ENCODE measurements at regions not wholly inside any gene's neighbourhood (a gene's known extent, or its start where the extent isn't known, plus 50 kb on each side); places are given as distances from the start of the nearest gene placed in this dataset.
"Not testable (repeated sequence)": the region's sequence is repeated elsewhere in the genome, so short reads cannot be mapped to it uniquely, and the experiment has no call there.

GRCh38 chr3:162385387-162385786 is 888.8 kb downstream of the OTOL1 start:
- no peak overlapping the region for H3K27ac ChIP-seq

GRCh38 chr3:162390891-162391290 is 894.3 kb downstream of the OTOL1 start:
- Histone ChIP-seq H3K9me3 (replicated peaks) (no peaks in the 10 kb centered on the region), H3K27ac (no peak overlapping the region)
- DNase-seq: no peak

More at GRCh38 chr3:162385387-162385786, 888.8 kb downstream of the OTOL1 start:
- H3K36me3 ChIP-seq: no peaks in the 10 kb centered on the region
- DNase-seq: no peak
- H3K4me1 ChIP-seq: no peaks in the 10 kb centered on the region
- no peaks in the 10 kb centered on the region for H3K9me3 ChIP-seq (replicated peaks)
- no peaks in the 10 kb centered on the region for H3K27me3 ChIP-seq
- H3K4me3 ChIP-seq: no peak overlapping the region

GRCh38 chr3:162391301-162391700 is 894.7 kb downstream of the OTOL1 start:
- H3K36me3 ChIP-seq: no peaks in the 10 kb centered on the region
- H3K4me3 ChIP-seq: no peak overlapping the region
- no peaks in the 10 kb centered on the region for H3K9me3 ChIP-seq (replicated peaks)
- no peak overlapping the region for H3K27ac ChIP-seq
- DNase-seq: no peak
- no peaks in the 10 kb centered on the region for H3K4me1 ChIP-seq
- no peaks in the 10 kb centered on the region for H3K27me3 ChIP-seq

More at GRCh38 chr3:162390891-162391290, 894.3 kb downstream of the OTOL1 start:
- no peaks in the 10 kb centered on the region for H3K36me3 ChIP-seq
- no peaks in the 10 kb centered on the region for H3K27me3 ChIP-seq
- H3K4me1 ChIP-seq: no peaks in the 10 kb centered on the region
- H3K4me3 ChIP-seq: no peak overlapping the region

- Histone ChIP-seq H3K4me1 (no peaks in the 10 kb centered on the region), H3K27ac (no peak overlapping the region), H3K36me3 (no peaks in the 10 kb centered on the region), H3K4me3 (no peak overlapping the region), H3K9me3 (replicated peaks) (no peaks in the 10 kb centered on the region), H3K27me3 (no peaks in the 10 kb centered on the region)
- no peak for DNase-seq
Measured at GRCh38 chr3:162395496-162395895, 898.9 kb downstream of the OTOL1 start.

- Histone ChIP-seq H3K27ac (no peak overlapping the region), H3K9me3 (replicated peaks) (no peaks in the 10 kb centered on the region), H3K36me3 (no peaks in the 10 kb centered on the region), H3K27me3 (no peaks in the 10 kb centered on the region), H3K4me1 (no peaks in the 10 kb centered on the region), H3K4me3 (no peak overlapping the region)
- DNase-seq: no peak
Measured at GRCh38 chr3:162398554-162398953, 901.9 kb downstream of the OTOL1 start.

- H3K9me3 ChIP-seq (replicated peaks): no peaks in the 10 kb centered on the region
- no peaks in the 10 kb centered on the region for H3K27me3 ChIP-seq
- no peak for DNase-seq
- H3K27ac ChIP-seq: no peak overlapping the region
- H3K4me3 ChIP-seq: no peak overlapping the region
- no peaks in the 10 kb centered on the region for H3K36me3 ChIP-seq
- H3K4me1 ChIP-seq: no peaks in the 10 kb centered on the region
Measured at GRCh38 chr3:162400697-162401096, 904.1 kb downstream of the OTOL1 start.

- H3K27me3 ChIP-seq; H3K9me3 ChIP-seq (replicated peaks); H3K4me1 ChIP-seq; DNase-seq; H3K36me3 ChIP-seq; H3K27ac ChIP-seq; H3K4me3 ChIP-seq: not testable (repeated sequence)
Measured at GRCh38 chr3:162411556-162411955, 914.9 kb downstream of the OTOL1 start.

- Histone ChIP-seq H3K36me3 (no peaks in the 10 kb centered on the region), H3K27ac (no peak overlapping the region), H3K4me1 (no peaks in the 10 kb centered on the region), H3K4me3 (no peak overlapping the region), H3K27me3 (no peaks in the 10 kb centered on the region), H3K9me3 (replicated peaks) (no peaks in the 10 kb centered on the region)
- DNase-seq: no peak
Measured at GRCh38 chr3:162421721-162422120, 925.1 kb downstream of the OTOL1 start.

- no peak for DNase-seq
- no peaks in the 10 kb centered on the region for H3K9me3 ChIP-seq (replicated peaks)
- H3K27ac ChIP-seq: no peak overlapping the region
- H3K36me3 ChIP-seq: no peaks in the 10 kb centered on the region
- H3K4me1 ChIP-seq: no peaks in the 10 kb centered on the region
- no peaks in the 10 kb centered on the region for H3K27me3 ChIP-seq
- H3K4me3 ChIP-seq: no peak overlapping the region
Measured at GRCh38 chr3:162428192-162428591, 931.6 kb downstream of the OTOL1 start.

GRCh38 chr3:162435750-162436149 is 939.1 kb downstream of the OTOL1 start:
- H3K27ac ChIP-seq: no peak overlapping the region
- no peaks in the 10 kb centered on the region for H3K9me3 ChIP-seq (replicated peaks)
- H3K36me3 ChIP-seq: no peaks in the 10 kb centered on the region
- H3K4me3 ChIP-seq: no peak overlapping the region
- H3K4me1 ChIP-seq: no peaks in the 10 kb centered on the region
- H3K27me3 ChIP-seq: no peaks in the 10 kb centered on the region
- DNase-seq: no peak

- H3K4me3 ChIP-seq: no peak overlapping the region
- no peaks in the 10 kb centered on the region for H3K27me3 ChIP-seq
- H3K9me3 ChIP-seq (replicated peaks): no peaks in the 10 kb centered on the region
- no peaks in the 10 kb centered on the region for H3K36me3 ChIP-seq
- DNase-seq: no peak
- H3K27ac ChIP-seq: no peak overlapping the region
- no peaks in the 10 kb centered on the region for H3K4me1 ChIP-seq
Measured at GRCh38 chr3:162436826-162437225, 940.2 kb downstream of the OTOL1 start.

- no peaks in the 10 kb centered on the region for H3K36me3 ChIP-seq
- no peak overlapping the region for H3K27ac ChIP-seq
- DNase-seq: no peak
- no peak overlapping the region for H3K4me3 ChIP-seq
- no peaks in the 10 kb centered on the region for H3K4me1 ChIP-seq
- no peaks in the 10 kb centered on the region for H3K27me3 ChIP-seq
- H3K9me3 ChIP-seq (replicated peaks): no peaks in the 10 kb centered on the region
Measured at GRCh38 chr3:162437480-162437879, 940.9 kb downstream of the OTOL1 start.

GRCh38 chr3:162441716-162442115 is 945.1 kb downstream of the OTOL1 start:
- H3K36me3 ChIP-seq: no peaks in the 10 kb centered on the region
- H3K4me3 ChIP-seq: no peak overlapping the region
- H3K4me1 ChIP-seq: no peaks in the 10 kb centered on the region
- no peak overlapping the region for H3K27ac ChIP-seq
- DNase-seq: no peak
- H3K9me3 ChIP-seq (replicated peaks): no peaks in the 10 kb centered on the region
- H3K27me3 ChIP-seq: no peaks in the 10 kb centered on the region

- Histone ChIP-seq H3K36me3 (no peaks in the 10 kb centered on the region), H3K27me3 (no peaks in the 10 kb centered on the region), H3K9me3 (replicated peaks) (no peaks in the 10 kb centered on the region), H3K4me1 (no peaks in the 10 kb centered on the region), H3K4me3 (no peak overlapping the region), H3K27ac (no peak overlapping the region)
- DNase-seq: no peak
Measured at GRCh38 chr3:162443376-162443775, 946.8 kb downstream of the OTOL1 start.

- H3K27me3 ChIP-seq: no peaks in the 10 kb centered on the region
- H3K27ac ChIP-seq: no peak overlapping the region
- no peaks in the 10 kb centered on the region for H3K9me3 ChIP-seq (replicated peaks)
- H3K36me3 ChIP-seq: no peaks in the 10 kb centered on the region
- no peak for DNase-seq
- H3K4me3 ChIP-seq: no peak overlapping the region
- no peaks in the 10 kb centered on the region for H3K4me1 ChIP-seq
Measured at GRCh38 chr3:162468791-162469190, 972.2 kb downstream of the OTOL1 start.

- DNase-seq: no peak
- H3K9me3 ChIP-seq (replicated peaks): no peaks in the 10 kb centered on the region
- no peak overlapping the region for H3K4me3 ChIP-seq
- no peaks in the 10 kb centered on the region for H3K36me3 ChIP-seq
- H3K27me3 ChIP-seq: no peaks in the 10 kb centered on the region
- peaks cover 13% of the 10 kb centered on the region for H3K4me1 ChIP-seq
- H3K27ac ChIP-seq: no peak overlapping the region
Measured at GRCh38 chr3:162487138-162487537, 990.5 kb downstream of the OTOL1 start.

GRCh38 chr3:162489853-162490252 is 993.2 kb downstream of the OTOL1 start:
- H3K36me3 ChIP-seq: no peaks in the 10 kb centered on the region
- no peak for DNase-seq

More at GRCh38 chr3:162489853-162490252, 993.2 kb downstream of the OTOL1 start:
- no peaks in the 10 kb centered on the region; the same call in 1 of the 2 replicates for H3K9me3 ChIP-seq (replicated peaks)
- no peak overlapping the region for H3K4me3 ChIP-seq
- peaks cover 28% of the 10 kb centered on the region for H3K4me1 ChIP-seq
- no peak overlapping the region for H3K27ac ChIP-seq
- H3K27me3 ChIP-seq: no peaks in the 10 kb centered on the region
